ENCODE measurements at regions not wholly inside any gene's neighbourhood (a gene's known extent, or its start where the extent isn't known, plus 50 kb on each side); places are given as distances from the start of the nearest gene placed in this dataset.

DNA sequence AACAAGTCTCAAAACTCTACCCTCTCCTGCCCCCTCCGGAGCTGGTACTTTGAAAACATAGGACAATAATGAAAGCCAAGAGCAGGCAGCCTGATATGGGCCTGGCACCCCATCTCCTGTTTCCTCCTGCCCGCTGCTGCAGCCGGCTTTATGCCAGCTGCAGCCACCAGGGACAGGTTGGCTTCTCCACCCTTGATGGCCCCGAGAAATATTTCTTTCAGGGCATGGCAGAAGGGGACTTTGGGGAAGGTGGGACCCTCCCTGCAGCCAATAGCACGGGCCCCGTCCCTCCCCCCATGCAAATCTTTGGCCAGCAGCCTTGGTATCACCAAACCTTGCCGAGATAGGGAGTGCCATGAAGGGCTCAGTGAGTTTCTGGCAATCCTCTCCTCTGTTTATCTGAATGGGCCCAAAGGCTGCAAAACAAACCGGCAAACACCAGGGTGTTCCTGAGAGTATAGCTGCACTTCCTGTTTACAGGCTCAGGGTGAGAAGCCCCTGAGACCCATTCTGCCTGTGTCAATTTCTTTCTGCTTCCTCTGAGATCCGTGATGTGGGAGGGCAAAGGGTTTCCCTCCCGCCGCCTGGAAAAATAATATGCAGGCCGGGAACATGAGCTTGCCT, 73.4 kb upstream of the BOD1 start:
- TF ChIP-seq, protein P1, sequence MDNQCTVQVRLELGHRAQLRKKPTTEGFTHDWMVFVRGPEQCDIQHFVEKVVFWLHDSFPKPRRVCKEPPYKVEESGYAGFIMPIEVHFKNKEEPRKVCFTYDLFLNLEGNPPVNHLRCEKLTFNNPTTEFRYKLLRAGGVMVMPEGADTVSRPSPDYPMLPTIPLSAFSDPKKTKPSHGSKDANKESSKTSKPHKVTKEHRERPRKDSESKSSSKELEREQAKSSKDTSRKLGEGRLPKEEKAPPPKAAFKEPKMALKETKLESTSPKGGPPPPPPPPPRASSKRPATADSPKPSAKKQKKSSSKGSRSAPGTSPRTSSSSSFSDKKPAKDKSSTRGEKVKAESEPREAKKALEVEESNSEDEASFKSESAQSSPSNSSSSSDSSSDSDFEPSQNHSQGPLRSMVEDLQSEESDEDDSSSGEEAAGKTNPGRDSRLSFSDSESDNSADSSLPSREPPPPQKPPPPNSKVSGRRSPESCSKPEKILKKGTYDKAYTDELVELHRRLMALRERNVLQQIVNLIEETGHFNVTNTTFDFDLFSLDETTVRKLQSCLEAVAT (IDR thresholded peaks at IDR 0.05) = no peak
- TF ChIP-seq RB1 (IDR thresholded peaks at IDR 0.05; ENCODE audit: low read depth) = no peak
- TF ChIP-seq BRCA1 (IDR thresholded peaks at IDR 0.05) = no peak
- TF ChIP-seq BRCA1 (CRISPR knock-in tag; IDR thresholded peaks at IDR 0.05) = no peak
- no peak for TF ChIP-seq MYC (IDR thresholded peaks at IDR 0.05; ENCODE audit: low read depth, low read length)
- no peak for TF ChIP-seq MYC (CRISPR knock-in tag; IDR thresholded peaks at IDR 0.05; ENCODE audit: borderline replicate concordance, low read depth)
- TF ChIP-seq, protein P2, sequence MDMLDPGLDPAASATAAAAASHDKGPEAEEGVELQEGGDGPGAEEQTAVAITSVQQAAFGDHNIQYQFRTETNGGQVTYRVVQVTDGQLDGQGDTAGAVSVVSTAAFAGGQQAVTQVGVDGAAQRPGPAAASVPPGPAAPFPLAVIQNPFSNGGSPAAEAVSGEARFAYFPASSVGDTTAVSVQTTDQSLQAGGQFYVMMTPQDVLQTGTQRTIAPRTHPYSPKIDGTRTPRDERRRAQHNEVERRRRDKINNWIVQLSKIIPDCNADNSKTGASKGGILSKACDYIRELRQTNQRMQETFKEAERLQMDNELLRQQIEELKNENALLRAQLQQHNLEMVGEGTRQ (CRISPR knock-in tag; IDR thresholded peaks at IDR 0.05) = no peak
- no peak for TF ChIP-seq POLR2A (conservative IDR thresholded peaks at IDR 0.05)
- TF ChIP-seq RAD21 (CRISPR knock-in tag; conservative IDR thresholded peaks at IDR 0.05 in 1 of 2, IDR thresholded peaks at IDR 0.05 in 1 of 2) = no peak
- TF ChIP-seq, protein P3, sequence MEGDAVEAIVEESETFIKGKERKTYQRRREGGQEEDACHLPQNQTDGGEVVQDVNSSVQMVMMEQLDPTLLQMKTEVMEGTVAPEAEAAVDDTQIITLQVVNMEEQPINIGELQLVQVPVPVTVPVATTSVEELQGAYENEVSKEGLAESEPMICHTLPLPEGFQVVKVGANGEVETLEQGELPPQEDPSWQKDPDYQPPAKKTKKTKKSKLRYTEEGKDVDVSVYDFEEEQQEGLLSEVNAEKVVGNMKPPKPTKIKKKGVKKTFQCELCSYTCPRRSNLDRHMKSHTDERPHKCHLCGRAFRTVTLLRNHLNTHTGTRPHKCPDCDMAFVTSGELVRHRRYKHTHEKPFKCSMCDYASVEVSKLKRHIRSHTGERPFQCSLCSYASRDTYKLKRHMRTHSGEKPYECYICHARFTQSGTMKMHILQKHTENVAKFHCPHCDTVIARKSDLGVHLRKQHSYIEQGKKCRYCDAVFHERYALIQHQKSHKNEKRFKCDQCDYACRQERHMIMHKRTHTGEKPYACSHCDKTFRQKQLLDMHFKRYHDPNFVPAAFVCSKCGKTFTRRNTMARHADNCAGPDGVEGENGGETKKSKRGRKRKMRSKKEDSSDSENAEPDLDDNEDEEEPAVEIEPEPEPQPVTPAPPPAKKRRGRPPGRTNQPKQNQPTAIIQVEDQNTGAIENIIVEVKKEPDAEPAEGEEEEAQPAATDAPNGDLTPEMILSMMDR (IDR thresholded peaks at IDR 0.05 in 2 of 3, conservative IDR thresholded peaks at IDR 0.05 in 1 of 3; ENCODE audit: insufficient read depth in 2 of 3, low read depth in 1 of 3, low read length in 3 of 3) = no peak
- TF ChIP-seq CBX3 (IDR thresholded peaks at IDR 0.05; ENCODE audit: borderline replicate concordance in 1 of 2, low read length in 2 of 2) = no peak
- no peak for TF ChIP-seq ZNF644 (tag; IDR thresholded peaks at IDR 0.05; ENCODE audit: low read depth)
- TF ChIP-seq ZNF589 (CRISPR knock-in tag; IDR thresholded peaks at IDR 0.05; ENCODE audit: low read depth) = no peak

Measured in K562 (cell line).